ENCODE measurements at regions not wholly inside any gene's neighbourhood (a gene's known extent, or its start where the extent isn't known, plus 50 kb on each side); places are given as distances from the start of the nearest gene placed in this dataset.

DNA sequence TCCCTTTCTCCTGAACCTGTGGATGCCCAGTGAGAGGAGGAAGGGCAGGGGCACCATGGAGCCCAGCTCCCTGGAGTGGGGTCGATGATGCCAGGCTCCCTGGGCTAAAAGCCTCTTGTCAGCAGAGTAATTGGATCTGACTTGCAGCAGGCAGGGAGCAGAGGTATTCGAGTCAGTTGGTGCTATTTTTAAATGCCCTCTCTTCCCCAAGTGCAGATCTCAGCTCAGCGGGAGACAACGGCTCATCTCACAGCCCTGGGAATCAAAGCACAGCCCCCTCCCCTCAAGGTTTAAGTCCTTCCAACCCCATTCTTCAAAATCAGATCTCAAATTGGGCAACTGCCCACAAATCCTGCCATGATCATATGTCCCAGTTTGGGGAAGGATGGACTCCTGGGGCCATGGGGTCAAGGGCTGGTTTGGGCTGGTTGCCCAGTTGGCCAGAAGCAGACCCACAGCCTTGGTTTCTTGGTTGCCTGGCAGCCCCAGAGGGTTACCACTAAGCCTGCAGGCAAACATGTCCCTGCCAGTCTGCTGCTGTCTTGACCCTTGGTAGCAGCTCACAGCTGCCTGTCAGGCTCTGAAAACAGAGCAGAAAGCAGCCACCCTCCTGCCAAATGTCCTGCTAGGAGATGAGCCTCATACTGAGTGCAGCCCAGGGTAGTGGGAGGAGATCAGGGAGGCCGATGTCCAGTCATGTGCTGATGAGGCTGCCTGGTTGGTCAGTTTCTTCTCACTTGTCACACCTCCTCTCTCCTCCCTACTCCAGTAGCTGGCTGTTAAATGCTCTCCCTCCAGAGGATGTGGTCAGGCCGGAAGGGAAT is 244.9 kb downstream of the LOXHD1 start:
- DNase-seq (ENCODE audit: low read depth): no peak

DNA sequence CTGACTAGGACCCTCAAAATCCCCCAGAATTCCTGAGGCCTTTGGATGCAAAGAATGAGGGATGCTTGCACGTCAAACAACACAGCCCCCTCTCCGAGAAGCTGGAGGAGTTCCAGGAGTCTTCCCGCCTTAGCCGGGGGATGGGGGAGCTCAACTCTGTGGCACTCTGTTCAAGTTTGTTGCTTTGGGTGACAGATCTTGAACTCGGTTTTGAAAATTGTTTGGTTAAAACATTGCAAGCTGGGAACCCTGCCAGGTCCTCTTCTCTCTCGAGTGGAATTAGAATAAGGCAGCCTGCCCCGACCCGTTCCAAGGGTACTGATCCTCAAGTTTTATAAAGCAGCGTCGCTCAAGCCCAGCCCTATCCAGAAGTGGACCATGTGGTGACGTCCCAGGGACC is 244.1 kb downstream of the LOXHD1 start:
- no peak for DNase-seq (ENCODE audit: low read depth)

DNA sequence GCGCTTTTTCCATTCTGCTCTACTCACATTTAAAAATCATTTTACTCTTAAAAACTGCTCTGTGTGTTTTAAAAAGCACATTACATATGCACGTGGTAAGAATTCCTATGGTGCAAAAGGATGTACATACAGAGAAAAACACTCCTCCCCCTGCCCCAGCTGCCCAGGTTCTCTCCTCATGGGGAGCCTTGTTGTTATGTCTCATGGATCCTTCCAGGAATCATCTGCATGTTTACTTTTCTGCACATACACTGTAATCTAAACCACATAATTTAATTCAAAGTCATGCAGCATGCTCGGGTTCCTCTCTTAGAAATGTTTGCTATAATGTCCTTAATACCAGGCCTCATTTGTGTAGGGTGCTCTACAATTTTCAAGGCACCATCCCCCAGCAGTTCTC is 243.3 kb downstream of the LOXHD1 start:
- no peak for DNase-seq (ENCODE audit: low read depth)

DNA sequence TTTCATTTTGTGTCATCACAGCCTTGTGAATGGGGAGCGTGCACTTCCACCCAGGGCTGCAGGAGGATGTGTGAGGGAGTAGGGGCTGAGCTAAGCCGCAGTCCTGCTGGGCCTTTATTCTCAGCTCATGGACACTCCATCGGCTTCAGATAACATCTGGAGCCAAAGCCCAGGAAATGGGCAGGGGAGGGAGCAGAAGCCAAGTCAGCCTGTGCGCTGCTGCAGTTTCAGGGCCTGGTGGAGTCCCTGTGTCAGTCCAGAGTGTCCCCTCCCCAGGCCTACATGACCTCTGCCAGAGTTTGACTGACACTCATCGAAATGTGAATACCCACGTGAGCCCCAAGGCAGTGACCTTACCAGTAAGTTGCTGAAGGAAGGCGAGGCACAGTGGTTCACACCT is 242.2 kb downstream of the LOXHD1 start:
- no peak for DNase-seq (ENCODE audit: low read depth)

DNA sequence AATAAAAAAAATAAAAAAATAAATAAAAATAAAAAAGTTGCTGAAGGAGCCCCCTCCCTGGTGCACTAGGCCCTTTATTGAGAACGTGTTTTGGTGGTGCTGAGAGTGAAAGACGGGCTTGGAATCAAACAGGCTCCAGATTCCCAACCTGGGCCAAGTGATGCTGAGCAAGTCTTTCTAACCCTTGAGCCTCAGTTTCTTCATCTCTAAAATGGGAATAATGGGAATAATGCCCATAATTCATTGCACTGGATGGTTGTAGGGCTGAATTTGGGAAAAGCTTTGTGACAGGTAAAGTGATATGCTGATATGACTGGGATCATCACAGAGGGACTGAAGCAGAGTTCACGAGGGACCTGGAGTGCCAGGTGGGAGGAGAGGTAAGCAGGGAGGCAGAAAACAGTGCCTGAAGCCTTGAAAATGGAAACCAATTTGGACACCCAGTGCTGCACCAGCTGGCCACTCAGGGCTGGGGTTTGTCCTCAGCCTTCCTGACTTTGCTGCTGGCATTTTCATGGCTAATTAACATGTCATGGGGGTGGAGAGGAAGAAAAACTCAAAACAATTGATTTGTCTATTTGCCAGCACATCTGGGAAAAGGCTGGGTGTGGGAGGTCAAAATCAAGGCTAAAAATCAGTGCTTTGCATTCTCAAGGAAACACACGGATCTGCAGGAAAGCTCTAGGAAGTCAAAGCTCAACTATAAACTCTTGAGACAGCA is 241.3 kb downstream of the LOXHD1 start:
- no peak for DNase-seq (ENCODE audit: low read depth)

DNA sequence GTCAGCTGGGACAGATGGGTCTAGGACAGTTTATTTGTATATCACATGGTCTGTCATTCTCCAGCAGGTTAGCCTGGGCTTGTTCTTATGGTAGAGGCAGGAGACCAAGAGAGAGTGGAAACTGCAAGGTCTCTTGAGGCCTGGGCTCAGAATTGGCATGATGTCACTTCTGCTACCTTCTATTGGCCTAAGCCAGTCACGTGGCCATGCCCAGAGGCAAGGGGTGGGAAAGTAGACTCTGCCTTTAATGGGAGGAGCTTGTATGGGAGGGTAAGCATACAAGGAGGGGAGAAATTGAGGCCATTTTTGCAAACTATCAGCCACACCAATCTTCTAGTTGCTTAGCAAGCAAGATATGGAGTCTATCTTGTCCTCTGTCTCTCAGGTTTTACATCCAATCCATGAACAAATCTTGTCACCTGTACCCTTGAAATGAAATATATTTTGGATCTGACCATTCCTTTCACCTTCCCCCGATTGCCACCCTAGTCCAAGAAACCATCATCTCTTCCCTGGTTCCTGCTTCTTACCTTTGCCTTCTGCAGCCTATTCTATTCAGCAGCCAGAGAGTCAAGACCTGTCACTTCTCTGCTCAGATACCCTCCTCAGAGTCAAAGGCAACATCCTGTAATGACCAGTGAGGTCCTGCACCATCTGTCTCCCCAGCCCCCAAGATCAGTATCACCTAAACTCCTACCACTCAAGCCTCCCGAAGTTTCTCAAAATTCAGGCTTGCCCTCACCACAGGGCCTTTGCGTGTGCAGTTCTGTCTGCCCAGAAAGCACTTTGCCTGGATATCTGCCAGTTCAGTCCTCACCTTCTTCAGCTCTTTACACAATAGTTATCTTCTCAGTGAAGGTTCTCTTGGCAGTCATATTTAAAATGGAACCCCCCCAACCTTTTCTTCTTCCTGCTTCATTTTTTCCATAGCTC is 240.0 kb downstream of the LOXHD1 start:
- no peak for DNase-seq (ENCODE audit: low read depth)

DNA sequence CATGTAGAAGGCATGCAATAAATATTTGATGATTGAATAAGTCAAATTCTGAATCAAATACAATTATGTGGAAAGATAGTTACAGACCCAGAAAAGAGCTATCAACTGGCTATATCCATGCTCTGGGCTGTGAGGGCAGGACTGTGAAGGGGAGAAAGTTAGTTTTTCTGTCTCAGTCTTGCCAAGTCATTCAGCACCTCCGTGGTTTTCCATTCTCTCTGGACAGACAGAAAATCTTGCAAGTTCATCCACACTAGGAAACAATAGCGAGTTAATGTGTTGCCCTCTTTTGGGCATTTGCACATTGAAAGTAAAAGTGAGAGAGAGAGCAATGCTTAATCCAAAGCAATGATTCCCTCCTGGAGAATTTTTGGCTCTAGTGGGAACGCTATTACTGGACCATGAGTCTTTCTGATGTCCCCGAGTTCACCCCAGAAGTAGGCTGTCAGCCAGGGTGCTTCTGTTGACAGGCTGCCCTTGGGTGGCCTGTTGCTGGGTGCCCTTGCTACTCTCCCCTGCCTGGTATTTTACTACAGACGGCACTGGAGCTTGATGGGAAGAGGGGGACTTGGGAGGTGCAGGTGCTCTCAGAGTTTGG is 238.3 kb downstream of the LOXHD1 start:
- no peak for DNase-seq (ENCODE audit: low read depth)

DNA sequence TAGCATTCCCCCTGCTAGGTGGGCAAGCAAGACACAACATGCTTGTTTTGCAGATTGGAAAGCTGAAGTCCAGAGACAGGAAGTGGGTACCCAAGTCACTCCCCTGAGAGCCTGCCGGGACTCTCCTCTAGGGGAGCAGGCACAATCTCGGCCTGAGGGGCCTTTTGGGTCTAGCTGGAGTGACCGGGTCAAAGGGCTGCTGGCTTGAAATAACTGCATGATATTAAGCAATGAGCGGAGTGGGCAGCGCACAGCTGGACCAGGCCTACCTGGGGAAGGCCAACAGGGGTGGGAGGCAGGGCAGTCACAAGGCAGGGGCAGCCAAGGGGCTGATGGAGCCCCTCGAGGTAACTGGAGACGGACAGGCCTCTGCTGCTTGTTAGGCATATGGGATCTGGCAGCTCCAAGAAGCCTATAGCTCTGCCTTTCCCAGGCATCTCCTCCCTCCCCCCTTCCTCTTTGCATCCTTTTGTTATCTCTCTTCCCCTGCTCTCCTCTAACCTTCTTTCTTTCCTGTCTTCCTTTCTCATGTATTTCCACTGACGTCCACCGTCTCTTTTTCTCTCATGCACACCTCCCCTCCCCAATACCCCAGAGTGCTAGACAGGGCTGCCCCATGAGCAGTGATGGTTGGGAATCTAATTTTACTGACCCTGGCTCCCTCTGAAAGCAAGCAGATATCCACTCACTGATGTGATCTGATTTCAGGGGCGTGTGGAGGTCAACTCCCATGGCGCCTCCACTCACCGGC is 237.5 kb downstream of the LOXHD1 start:
- no peak for DNase-seq (ENCODE audit: low read depth)

DNA sequence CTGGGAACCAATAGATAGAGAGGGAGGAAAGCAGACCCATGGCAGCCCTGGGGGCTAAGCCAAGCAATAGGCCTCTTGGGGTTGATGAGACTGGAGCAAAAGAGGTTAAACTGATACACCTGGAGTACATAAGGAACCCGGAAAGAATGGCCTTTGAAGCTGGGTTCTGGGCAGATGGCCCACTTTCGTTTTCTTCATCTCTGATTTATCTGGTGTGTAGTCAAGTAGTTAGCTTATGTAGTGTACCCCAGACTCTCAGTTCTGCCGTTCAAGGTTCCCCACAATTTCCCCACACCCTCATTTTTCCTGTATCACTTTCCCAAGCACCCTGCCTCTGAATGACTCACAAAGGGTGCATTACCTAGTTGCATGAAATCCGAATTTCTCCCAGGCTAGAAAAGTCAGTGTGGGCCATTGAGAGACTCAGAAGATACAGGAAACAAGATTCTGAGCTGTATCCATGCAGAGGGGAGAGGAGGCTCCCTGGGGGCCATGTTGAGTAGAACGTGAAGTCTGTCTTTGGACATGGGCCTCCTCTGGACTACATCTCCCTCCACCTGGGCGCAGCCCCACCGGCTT is 235.0 kb downstream of the LOXHD1 start:
- DNase-seq (ENCODE audit: low read depth): no peak

DNA sequence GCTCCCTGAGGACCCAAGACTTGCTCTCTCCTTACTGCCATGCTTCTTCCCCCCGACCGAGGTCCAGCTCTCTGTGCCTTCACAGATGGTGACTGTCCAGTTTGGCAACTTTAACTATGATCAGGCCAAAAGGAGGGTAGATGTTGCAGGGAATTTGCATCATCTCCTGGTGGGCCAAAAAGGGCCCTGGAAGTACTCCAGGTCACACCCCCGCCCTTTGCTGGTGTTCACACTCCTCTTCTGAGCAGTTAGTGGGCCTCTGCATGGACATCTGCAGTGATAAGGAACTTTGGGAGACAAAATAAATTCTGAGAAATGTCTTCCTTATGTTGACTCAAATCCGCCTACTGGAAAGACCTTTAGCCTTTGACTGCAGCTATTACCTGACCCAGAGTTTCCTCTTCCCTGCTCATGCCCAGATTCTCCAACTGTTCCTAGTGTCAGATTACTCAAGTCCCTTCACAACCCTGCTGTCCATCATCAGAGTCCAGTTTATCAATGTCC is 234.4 kb downstream of the LOXHD1 start:
- no peak for DNase-seq (ENCODE audit: low read depth)

DNA sequence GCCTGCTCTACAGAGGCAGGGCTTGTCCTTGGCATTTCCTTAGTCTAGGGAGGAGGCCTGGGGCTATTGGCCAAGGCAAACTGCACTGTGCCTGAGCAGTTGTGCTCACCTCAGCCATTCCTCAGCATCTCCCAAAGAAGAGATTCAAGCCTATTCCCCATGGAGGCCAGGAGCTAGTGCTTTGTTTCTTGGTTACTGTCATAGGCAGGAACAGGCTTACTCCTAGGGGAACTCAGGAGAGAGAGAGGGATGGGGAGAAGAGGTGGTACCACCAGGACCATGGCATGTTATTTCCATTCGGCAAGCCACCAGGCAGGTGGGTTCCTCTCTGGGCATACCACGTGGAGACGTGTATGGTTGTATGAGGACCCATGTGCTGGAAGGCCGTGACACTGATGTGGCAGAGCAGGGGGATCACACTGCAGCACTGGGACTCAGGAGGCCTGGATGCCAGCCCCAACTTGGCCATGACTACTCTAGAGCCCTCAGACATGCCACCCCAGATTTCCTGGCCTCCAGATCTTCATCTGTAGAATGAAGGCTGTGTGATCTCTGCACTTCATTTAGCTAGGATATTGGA is 233.7 kb downstream of the LOXHD1 start:
- no peak for DNase-seq (ENCODE audit: low read depth)

DNA sequence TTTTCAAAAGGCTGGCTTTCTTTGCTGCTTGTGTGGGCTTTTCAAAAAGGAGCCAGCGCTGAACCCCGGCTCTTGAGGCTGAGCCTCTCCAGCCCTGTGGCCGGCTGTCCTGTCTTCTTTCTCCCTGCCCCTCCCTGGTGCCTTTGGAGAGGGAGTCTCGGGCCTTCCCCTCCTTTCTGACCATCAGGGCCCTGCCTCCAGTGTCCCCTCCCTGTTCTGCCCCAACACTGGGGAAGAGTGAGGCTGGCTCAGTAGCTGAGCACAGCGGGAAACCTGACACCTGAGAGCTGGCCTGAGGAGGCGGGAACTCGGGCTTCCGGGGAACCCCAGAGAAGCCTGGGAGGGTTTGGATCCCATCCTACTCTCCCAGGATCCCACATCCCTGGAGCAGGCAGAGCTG is 232.1 kb downstream of the LOXHD1 start:
- DNase-seq (ENCODE audit: low read depth): no peak

DNA sequence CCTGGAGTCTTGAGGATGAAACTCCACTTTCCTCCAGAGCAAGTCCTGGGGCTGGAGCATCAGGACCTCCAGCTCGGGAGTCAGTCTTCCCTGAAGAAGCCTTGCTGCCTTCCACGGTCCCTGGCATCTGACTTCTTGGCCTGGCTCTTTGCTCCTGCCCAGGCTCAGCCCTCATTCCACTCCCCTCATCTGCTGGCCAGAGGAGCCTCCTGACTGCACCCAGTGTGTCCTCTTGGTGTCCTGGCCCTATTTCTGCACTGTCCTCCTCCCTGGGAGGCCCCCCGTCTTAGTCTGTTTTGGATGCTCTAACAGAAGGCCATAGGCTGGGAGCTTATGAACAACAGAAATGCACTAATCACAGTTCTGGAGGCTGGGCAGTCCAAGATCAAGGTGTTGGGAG is 231.5 kb downstream of the LOXHD1 start:
- DNase-seq (ENCODE audit: low read depth): no peak

DNA sequence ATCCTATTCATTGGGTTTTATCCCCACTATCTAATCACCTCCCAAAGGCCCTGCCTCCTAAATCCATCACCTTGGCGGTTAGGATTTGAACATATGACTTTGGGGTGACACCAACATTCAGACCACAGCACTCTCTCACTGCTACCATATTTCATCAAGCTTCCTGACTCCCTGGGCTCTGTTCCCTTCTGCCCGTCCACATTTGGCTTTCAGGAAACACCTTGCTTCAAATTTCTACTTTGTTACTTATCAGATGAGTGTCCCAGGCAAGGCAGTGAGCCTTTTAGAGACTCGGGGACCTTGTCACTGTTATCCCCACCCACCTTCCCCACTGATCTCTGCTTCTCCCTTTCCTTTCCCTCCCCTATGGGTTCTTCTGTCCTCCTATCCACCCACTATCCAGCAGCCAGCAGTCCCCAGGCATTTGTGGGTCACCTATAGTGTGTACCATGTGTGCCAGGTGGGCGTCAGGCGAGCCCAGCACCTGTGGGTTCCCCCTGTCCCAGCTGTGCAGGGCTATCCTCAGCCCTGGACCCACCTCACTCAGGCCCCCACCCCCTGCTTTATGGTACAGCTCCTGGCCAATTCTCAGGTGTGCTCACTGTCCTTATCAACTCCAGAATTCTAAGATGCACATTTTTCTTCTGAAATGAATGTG is 230.9 kb downstream of the LOXHD1 start:
- DNase-seq (ENCODE audit: low read depth): no peak

DNA sequence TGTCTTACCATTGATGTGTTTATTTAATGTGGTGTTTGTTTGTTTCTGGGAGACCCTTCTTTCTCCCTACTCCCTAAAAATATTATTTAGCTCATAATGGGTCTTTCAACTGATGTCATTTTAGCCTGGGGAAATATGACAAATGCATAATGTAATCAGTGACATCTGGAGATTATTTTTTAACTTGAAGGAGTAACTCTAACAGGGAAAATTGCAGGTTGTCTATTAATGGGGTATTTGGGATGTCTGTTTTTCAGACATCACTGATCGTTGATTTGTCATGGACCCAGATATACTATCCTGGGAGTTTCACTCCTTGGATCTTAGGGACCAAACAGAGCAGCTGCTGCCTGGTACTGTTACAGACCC is 230.4 kb downstream of the LOXHD1 start:
- no peak for DNase-seq (ENCODE audit: low read depth)
